ENCODE measurements at regions not wholly inside any gene's neighbourhood (a gene's known extent, or its start where the extent isn't known, plus 50 kb on each side); places are given as distances from the start of the nearest gene placed in this dataset.

GRCh38 chr21:32955311-32956060, 70.2 kb upstream of the OLIG2 start:
- TF ChIP-seq CTCF (IDR thresholded peaks at IDR 0.05; ENCODE audit: insufficient read depth, low read depth, low read length) (no peak), EZH2 (IDR thresholded peaks at IDR 0.05; ENCODE audit: insufficient read depth, low read length) (no peak)
